Fibroblast of skin of right biceps (primary cell): ENCODE measurements at regions not wholly inside any gene's neighbourhood (a gene's known extent, or its start where the extent isn't known, plus 50 kb on each side); places are given as distances from the start of the nearest gene placed in this dataset.

Source experiments
- DNase-seq: peaks from one replicate; pipeline ENCODE4 v3.0.0-alpha.2; 2013

- no peak for DNase-seq
These were observed 108.8 kb downstream of the SQOR start for GRCh38 chr15:45743426-45744235.

GRCh38 chr15:45744236-45744589 is 109.4 kb downstream of the SQOR start:
- DNase-seq, result no peak

GRCh38 chr15:45747426-45747825 is 112.6 kb downstream of the SQOR start:
- DNase-seq, result no peak

- no peak for DNase-seq
These were observed 116.8 kb downstream of the SQOR start for GRCh38 chr15:45751629-45752028.

GRCh38 chr15:45759936-45760335 is 125.1 kb downstream of the SQOR start:
- no peak for DNase-seq

GRCh38 chr15:45762726-45763125 is 127.9 kb downstream of the SQOR start:
- no peak for DNase-seq

GRCh38 chr15:45763170-45763869 is 128.5 kb downstream of the SQOR start:
- no peak for DNase-seq

- DNase-seq, result no peak
These were observed 138.3 kb downstream of the SQOR start for GRCh38 chr15:45773149-45773548.

GRCh38 chr15:45776772-45777171 is 141.9 kb downstream of the SQOR start:
- DNase-seq, result no peak

- DNase-seq, result no peak
These were observed 143.0 kb downstream of the SQOR start for GRCh38 chr15:45777781-45778180.

- DNase-seq, result no peak
These were observed 145.5 kb downstream of the SQOR start for GRCh38 chr15:45780352-45780751.

- DNase-seq, result no peak
These were observed 149.8 kb downstream of the SQOR start for GRCh38 chr15:45784656-45785055.

GRCh38 chr15:45785897-45786296 is 151.1 kb downstream of the SQOR start:
- DNase-seq, result no peak

- DNase-seq, result peak; percentile 2
These were observed 155.6 kb downstream of the SQOR start for GRCh38 chr15:45790325-45790943.

GRCh38 chr15:45794304-45794703 is 159.5 kb downstream of the SQOR start:
- DNase-seq, result no peak

GRCh38 chr15:45794712-45795439 is 160.0 kb downstream of the SQOR start:
- no peak for DNase-seq

GRCh38 chr15:45795440-45796069 is 160.7 kb downstream of the SQOR start:
- DNase-seq, result peak; percentile 7

GRCh38 chr15:45796433-45796832 is 161.6 kb downstream of the SQOR start:
- DNase-seq, result no peak

- DNase-seq, result no peak
These were observed 164.7 kb downstream of the SQOR start for GRCh38 chr15:45799508-45799907.

GRCh38 chr15:45801543-45801942 is 166.7 kb downstream of the SQOR start:
- no peak for DNase-seq

- no peak for DNase-seq
These were observed 167.3 kb downstream of the SQOR start for GRCh38 chr15:45802140-45802539.

- no peak for DNase-seq
These were observed 169.2 kb downstream of the SQOR start for GRCh38 chr15:45804028-45804427.

GRCh38 chr15:45810201-45810600 is 175.4 kb downstream of the SQOR start:
- DNase-seq, result no peak
